Sigmoid colon (tissue), 6 donors: ENCODE measurements at regions not wholly inside any gene's neighbourhood (a gene's known extent, or its start where the extent isn't known, plus 50 kb on each side); places are given as distances from the start of the nearest gene placed in this dataset.

ENCODE experiments used
- DNase-seq: peaks from one replicate; pipeline ENCODE4 v3.0.0-alpha.2; 2019
- H3K27ac ChIP-seq, 4 donors: fragments of 200-600 bp; sonication (generic); one replicate each; pipeline ENCODE4 v1.5.1; 2016 to 2019; ENCODE audit warnings: mild to moderate bottlenecking in 1 of 4
- H3K27me3 ChIP-seq, 3 donors: fragments of 200-600 bp; sonication (generic); one replicate each; pipeline ENCODE4 v1.5.1; 2019; ENCODE audit warnings: mild to moderate bottlenecking in 1 of 3
- H3K36me3 ChIP-seq, 4 donors: fragments of 200-600 bp; sonication (generic); one replicate each; pipeline ENCODE4 v1.5.1; 2016 to 2019
- H3K4me1 ChIP-seq, 4 donors: fragments of 200-600 bp; sonication (generic); one replicate each; pipeline ENCODE4 v1.5.1; 2017 to 2019
- H3K4me3 ChIP-seq, 4 donors: fragments of 200-600 bp; sonication (generic); one replicate each; pipeline ENCODE4 v1.5.1; 2017 to 2019; ENCODE audit warnings: mild to moderate bottlenecking in 2 of 4, moderate library complexity in 1 of 4
- H3K9me3 ChIP-seq, 4 donors: fragments of 200-600 bp in 3 of 4; sonication (generic) in 3 of 4; one replicate each; pipeline versions ENCODE4 v1.5.1 to v1.6.1; 2013 to 2019
- CTCF ChIP-seq, 4 experiments: fragments of 450-650 bp in 3 of 4; fragments of 200-600 bp in 1 of 4; IDR thresholded peaks; one replicate each; pipeline ENCODE4 v1.5.1; 2016 to 2019; ENCODE audit warnings: antibody characterized with exemption in 4 of 4, mild to moderate bottlenecking in 3 of 4, moderate library complexity in 2 of 4
- EP300 ChIP-seq, 4 donors: sonication (generic); formaldehyde crosslinking; IDR thresholded peaks; one replicate each; pipeline ENCODE4 v1.6.1; 2017; ENCODE audit warnings: antibody characterized with exemption in 4 of 4
- POLR2A ChIP-seq, 2 donors: fragments of 450-650 bp; IDR thresholded peaks; one replicate each; pipeline ENCODE4 v1.6.1; 2016; ENCODE audit warnings: antibody characterized with exemption in 2 of 2, mild to moderate bottlenecking in 2 of 2, moderate library complexity in 2 of 2
- POLR2AphosphoS5 ChIP-seq, 4 donors: sonication (generic); formaldehyde crosslinking; IDR thresholded peaks; one replicate each; pipeline ENCODE4 v1.6.1; 2017; ENCODE audit warnings: antibody characterized with exemption in 4 of 4
- WGBS, 2 donors: extraction: QIAGEN DNeasy Blood & Tissue Kit; methylation state at CpG; one replicate each; pipeline ENCODE4 v1.1.7; 2013; 5-methylcytosine and 5-hydroxymethylcytosine counted together
- intact Hi-C: fragments of 100-400 bp; cut with DNase I; formaldehyde crosslinking; loops from one replicate; pipeline ENCODE4 v1.15.1; 2023
- donor health status: healthy with polysubstance abuse.
- donor health status: healthy.

- intact Hi-C loops = no loop called here
- no peak overlapping the region for H3K4me3 ChIP-seq
- H3K36me3 ChIP-seq = no peaks in the 10 kb centered on the region
- DNase-seq = no peak
- H3K27me3 ChIP-seq = no peaks in the 10 kb centered on the region
- TF ChIP-seq EP300 (IDR thresholded peaks at IDR 0.05) (no peak), POLR2A (IDR thresholded peaks at IDR 0.05) (no peak), POLR2AphosphoS5 (IDR thresholded peaks at IDR 0.05) (no peak), CTCF (IDR thresholded peaks at IDR 0.05) (no peak)
- H3K9me3 ChIP-seq = no peaks in the 10 kb centered on the region
- H3K27ac ChIP-seq = no peak overlapping the region
- WGBS, 2 donors = 1 to 3% methylated on average over 1 of the region's 1 CpG
- H3K4me1 ChIP-seq = no peaks in the 10 kb centered on the region
Measured at GRCh38 chr12:40505327-40505726, 186.9 kb upstream of the CNTN1 start.

- no peak for TF ChIP-seq EP300 (IDR thresholded peaks at IDR 0.05)
- no peak for TF ChIP-seq POLR2AphosphoS5 (IDR thresholded peaks at IDR 0.05)
- no peak for TF ChIP-seq CTCF (IDR thresholded peaks at IDR 0.05)
- no peak for TF ChIP-seq POLR2A (IDR thresholded peaks at IDR 0.05)
- Histone ChIP-seq H3K4me3 (no peak overlapping the region), H3K27me3 (no peaks in the 10 kb centered on the region), H3K36me3 (no peaks in the 10 kb centered on the region), H3K9me3 (no peaks in the 10 kb centered on the region), H3K4me1 (no peaks in the 10 kb centered on the region), H3K27ac (no peak overlapping the region)
- no peak for DNase-seq
- WGBS, 2 donors = 23 to 52% methylated on average over 1 of the region's 1 CpG
- intact Hi-C loops = no loop called here
Measured at GRCh38 chr12:40508421-40508820, 183.8 kb upstream of the CNTN1 start.

- H3K27ac ChIP-seq = no peak overlapping the region
- no peaks in the 10 kb centered on the region for H3K27me3 ChIP-seq
- TF ChIP-seq POLR2A (IDR thresholded peaks at IDR 0.05) (no peak), CTCF (IDR thresholded peaks at IDR 0.05) (no peak), EP300 (IDR thresholded peaks at IDR 0.05) (no peak), POLR2AphosphoS5 (IDR thresholded peaks at IDR 0.05) (no peak)
- DNase-seq = no peak
- peaks cover 0 to 13% (median 6%) of the 10 kb centered on the region in 4 donors for H3K4me1 ChIP-seq
- intact Hi-C loops = no loop called here
- no peaks in the 10 kb centered on the region for H3K9me3 ChIP-seq
- WGBS, 2 donors = 59 to 73% methylated on average over 5 of the region's 5 CpGs
- no peaks in the 10 kb centered on the region for H3K36me3 ChIP-seq
- no peak overlapping the region for H3K4me3 ChIP-seq
Measured at GRCh38 chr12:40511341-40511740, 180.9 kb upstream of the CNTN1 start.

GRCh38 chr12:40515041-40515816 lies 177.0 kb upstream of the CNTN1 start:
- Histone ChIP-seq H3K9me3 (no peaks in the 10 kb centered on the region), H3K4me3 (no peak overlapping the region), H3K36me3 (no peaks in the 10 kb centered on the region), H3K27ac (peak overlapping the region in 2 of 4 donors; percentile 36 to 38), H3K27me3 (no peaks in the 10 kb centered on the region), H3K4me1 (peaks cover 0 to 13% (median 6%) of the 10 kb centered on the region in 4 donors)
- WGBS, 2 donors = 39 to 54% methylated on average over 5 of the region's 5 CpGs
- no peak for DNase-seq
- TF ChIP-seq POLR2AphosphoS5 (IDR thresholded peaks at IDR 0.05) = peak in 1 of 4 donors; percentile 34
- TF ChIP-seq EP300 (IDR thresholded peaks at IDR 0.05) = no peak
- intact Hi-C loops = no loop called here

GRCh38 chr12:40522837-40523236 lies 169.4 kb upstream of the CNTN1 start:
- WGBS, 2 donors = 91 to 93% methylated on average over 3 of the region's 3 CpGs
- Histone ChIP-seq H3K27ac (no peak overlapping the region), H3K4me1 (no peaks in the 10 kb centered on the region), H3K4me3 (no peak overlapping the region), H3K27me3 (no peaks in the 10 kb centered on the region), H3K9me3 (no peaks in the 10 kb centered on the region), H3K36me3 (no peaks in the 10 kb centered on the region)
- intact Hi-C loops = no loop called here
- no peak for TF ChIP-seq POLR2AphosphoS5 (IDR thresholded peaks at IDR 0.05)
- DNase-seq = no peak

- H3K36me3 ChIP-seq = no peaks in the 10 kb centered on the region
- WGBS, 2 donors = 72 to 77% methylated on average over 3 of the region's 3 CpGs
- intact Hi-C loops = no loop called here
- H3K9me3 ChIP-seq = no peaks in the 10 kb centered on the region
- no peak for TF ChIP-seq EP300 (IDR thresholded peaks at IDR 0.05)
- TF ChIP-seq CTCF (IDR thresholded peaks at IDR 0.05) = no peak
- no peak for TF ChIP-seq POLR2A (IDR thresholded peaks at IDR 0.05)
- H3K27ac ChIP-seq = no peak overlapping the region
- H3K27me3 ChIP-seq = no peaks in the 10 kb centered on the region
- H3K4me3 ChIP-seq = no peak overlapping the region
- no peaks in the 10 kb centered on the region for H3K4me1 ChIP-seq
- DNase-seq = no peak
Measured at GRCh38 chr12:40525054-40525453, 167.2 kb upstream of the CNTN1 start.
